ENCODE measurements at regions not wholly inside any gene's neighbourhood (a gene's known extent, or its start where the extent isn't known, plus 50 kb on each side); places are given as distances from the start of the nearest gene placed in this dataset.

- no peak for TF ChIP-seq CTCF (IDR thresholded peaks at IDR 0.05)
- no peak for TF ChIP-seq POLR2A (IDR thresholded peaks at IDR 0.05)
- TF ChIP-seq EP300 (IDR thresholded peaks at IDR 0.05): no peak
Observed at GRCh38 chr22:46052331-46052771, 75.4 kb upstream of the WNT7B start.

Measured in ovary (tissue), 3 donors.